ENCODE measurements at regions not wholly inside any gene's neighbourhood (a gene's known extent, or its start where the extent isn't known, plus 50 kb on each side); places are given as distances from the start of the nearest gene placed in this dataset.

GRCh38 chr13:82245860-82246259, 1636.4 kb downstream of the SLITRK1 start:
- TF ChIP-seq POLR2A (IDR thresholded peaks at IDR 0.05; ENCODE audit: low read depth, low read length) (no peak), GABPA (IDR thresholded peaks at IDR 0.05; ENCODE audit: low read depth) (no peak), RCOR1 (conservative IDR thresholded peaks at IDR 0.05; ENCODE audit: low read depth, low read length) (no peak)
- TF ChIP-seq, protein P1, sequence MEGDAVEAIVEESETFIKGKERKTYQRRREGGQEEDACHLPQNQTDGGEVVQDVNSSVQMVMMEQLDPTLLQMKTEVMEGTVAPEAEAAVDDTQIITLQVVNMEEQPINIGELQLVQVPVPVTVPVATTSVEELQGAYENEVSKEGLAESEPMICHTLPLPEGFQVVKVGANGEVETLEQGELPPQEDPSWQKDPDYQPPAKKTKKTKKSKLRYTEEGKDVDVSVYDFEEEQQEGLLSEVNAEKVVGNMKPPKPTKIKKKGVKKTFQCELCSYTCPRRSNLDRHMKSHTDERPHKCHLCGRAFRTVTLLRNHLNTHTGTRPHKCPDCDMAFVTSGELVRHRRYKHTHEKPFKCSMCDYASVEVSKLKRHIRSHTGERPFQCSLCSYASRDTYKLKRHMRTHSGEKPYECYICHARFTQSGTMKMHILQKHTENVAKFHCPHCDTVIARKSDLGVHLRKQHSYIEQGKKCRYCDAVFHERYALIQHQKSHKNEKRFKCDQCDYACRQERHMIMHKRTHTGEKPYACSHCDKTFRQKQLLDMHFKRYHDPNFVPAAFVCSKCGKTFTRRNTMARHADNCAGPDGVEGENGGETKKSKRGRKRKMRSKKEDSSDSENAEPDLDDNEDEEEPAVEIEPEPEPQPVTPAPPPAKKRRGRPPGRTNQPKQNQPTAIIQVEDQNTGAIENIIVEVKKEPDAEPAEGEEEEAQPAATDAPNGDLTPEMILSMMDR (IDR thresholded peaks at IDR 0.05 in 2 of 3, conservative IDR thresholded peaks at IDR 0.05 in 1 of 3; ENCODE audit: control insufficient read depth in 2 of 3, extremely low read depth in 1 of 3, insufficient read depth in 1 of 3, low read depth in 3 of 3, low read length in 3 of 3), result no peak
- TF ChIP-seq, protein P2, sequence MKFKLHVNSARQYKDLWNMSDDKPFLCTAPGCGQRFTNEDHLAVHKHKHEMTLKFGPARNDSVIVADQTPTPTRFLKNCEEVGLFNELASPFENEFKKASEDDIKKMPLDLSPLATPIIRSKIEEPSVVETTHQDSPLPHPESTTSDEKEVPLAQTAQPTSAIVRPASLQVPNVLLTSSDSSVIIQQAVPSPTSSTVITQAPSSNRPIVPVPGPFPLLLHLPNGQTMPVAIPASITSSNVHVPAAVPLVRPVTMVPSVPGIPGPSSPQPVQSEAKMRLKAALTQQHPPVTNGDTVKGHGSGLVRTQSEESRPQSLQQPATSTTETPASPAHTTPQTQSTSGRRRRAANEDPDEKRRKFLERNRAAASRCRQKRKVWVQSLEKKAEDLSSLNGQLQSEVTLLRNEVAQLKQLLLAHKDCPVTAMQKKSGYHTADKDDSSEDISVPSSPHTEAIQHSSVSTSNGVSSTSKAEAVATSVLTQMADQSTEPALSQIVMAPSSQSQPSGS (IDR thresholded peaks at IDR 0.05; ENCODE audit: low read length), result no peak

Data from GM12878 (cell line).